ENCODE measurements at regions not wholly inside any gene's neighbourhood (a gene's known extent, or its start where the extent isn't known, plus 50 kb on each side); places are given as distances from the start of the nearest gene placed in this dataset.

DNA sequence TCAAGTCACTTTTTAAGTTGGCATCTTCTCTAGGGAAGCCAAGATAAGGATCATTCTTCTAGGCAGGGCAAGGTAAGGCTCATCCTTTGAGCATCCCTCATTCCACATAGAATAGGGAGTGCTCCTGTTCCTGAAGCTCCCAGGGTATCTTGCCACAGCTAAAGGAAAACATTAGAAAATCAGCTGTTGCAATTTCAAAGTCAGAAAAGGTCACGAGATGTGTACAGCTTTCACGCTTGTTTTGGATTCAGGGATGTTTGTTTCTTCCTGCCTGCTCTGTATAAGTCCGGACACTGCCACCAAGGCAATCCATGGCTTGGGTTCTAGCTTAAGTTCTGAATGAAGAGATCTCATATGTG, 153.2 kb downstream of the SH3BGRL2 start:
- in situ Hi-C loops (cut with MboI; ENCODE audit: low sequenced_read_pairs in 4 of 4): no loop called here
- H3K4me3 ChIP-seq: no peak overlapping the region
- ATAC-seq (no peak), DNase-seq (no peak)
- H3K27ac ChIP-seq: no peak overlapping the region
- no peak for TF ChIP-seq POLR2A (IDR thresholded peaks at IDR 0.05)
- TF ChIP-seq, protein P1, sequence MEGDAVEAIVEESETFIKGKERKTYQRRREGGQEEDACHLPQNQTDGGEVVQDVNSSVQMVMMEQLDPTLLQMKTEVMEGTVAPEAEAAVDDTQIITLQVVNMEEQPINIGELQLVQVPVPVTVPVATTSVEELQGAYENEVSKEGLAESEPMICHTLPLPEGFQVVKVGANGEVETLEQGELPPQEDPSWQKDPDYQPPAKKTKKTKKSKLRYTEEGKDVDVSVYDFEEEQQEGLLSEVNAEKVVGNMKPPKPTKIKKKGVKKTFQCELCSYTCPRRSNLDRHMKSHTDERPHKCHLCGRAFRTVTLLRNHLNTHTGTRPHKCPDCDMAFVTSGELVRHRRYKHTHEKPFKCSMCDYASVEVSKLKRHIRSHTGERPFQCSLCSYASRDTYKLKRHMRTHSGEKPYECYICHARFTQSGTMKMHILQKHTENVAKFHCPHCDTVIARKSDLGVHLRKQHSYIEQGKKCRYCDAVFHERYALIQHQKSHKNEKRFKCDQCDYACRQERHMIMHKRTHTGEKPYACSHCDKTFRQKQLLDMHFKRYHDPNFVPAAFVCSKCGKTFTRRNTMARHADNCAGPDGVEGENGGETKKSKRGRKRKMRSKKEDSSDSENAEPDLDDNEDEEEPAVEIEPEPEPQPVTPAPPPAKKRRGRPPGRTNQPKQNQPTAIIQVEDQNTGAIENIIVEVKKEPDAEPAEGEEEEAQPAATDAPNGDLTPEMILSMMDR (IDR thresholded peaks at IDR 0.05 in 4 of 5, conservative IDR thresholded peaks at IDR 0.05 in 1 of 5): no peak
- H3K27me3 ChIP-seq: no peaks in the 10 kb centered on the region
- no peaks in the 10 kb centered on the region for H3K36me3 ChIP-seq
- intact Hi-C loops (cut with DNase I; ENCODE audit: low total_unique reads): no loop called here
- no peaks in the 10 kb centered on the region for H3K9me3 ChIP-seq
- H3K4me1 ChIP-seq: no peaks in the 10 kb centered on the region

DNA sequence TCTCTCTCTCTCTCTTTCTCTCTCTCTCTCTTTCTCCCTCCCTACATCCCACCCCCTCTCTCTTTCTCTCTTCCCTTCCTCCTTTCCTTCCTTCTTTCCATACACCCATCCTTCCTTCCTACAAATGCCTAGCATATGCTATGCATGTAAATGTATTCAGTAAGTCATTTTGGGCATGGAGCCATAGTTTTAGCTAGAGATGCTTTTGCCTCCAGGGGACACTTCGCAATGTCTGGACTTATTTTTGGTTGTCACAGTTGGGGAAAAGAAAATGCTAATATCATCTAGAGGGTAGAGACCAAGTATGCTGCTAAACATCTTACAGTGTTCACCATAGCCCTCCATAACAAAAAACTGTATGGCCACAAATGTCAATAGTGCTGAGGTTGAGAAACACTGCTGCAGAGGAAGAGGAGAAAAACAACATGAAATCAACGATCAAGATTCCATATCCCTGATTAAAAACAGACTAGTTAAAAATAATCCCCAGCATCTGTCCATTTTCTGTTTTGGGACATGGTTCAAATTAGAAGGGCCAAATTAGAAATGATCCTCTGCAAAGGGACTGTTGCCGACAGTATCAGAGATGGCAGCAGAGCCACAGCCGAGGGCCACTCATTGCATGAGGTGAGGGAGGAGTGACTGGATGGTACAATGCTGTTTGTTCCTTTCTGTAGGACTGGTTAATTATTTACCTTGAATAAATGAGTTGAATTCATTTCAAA, 152.7 kb downstream of the SH3BGRL2 start:
- Histone ChIP-seq H3K4me3 (no peak overlapping the region), H3K27me3 (no peaks in the 10 kb centered on the region), H3K36me3 (no peaks in the 10 kb centered on the region), H3K27ac (no peak overlapping the region), H3K9me3 (no peaks in the 10 kb centered on the region), H3K4me1 (no peaks in the 10 kb centered on the region)
- DNase-seq (no peak), ATAC-seq (no peak)
- TF ChIP-seq, protein P1 (IDR thresholded peaks at IDR 0.05 in 4 of 5, conservative IDR thresholded peaks at IDR 0.05 in 1 of 5): no peak
- no peak for TF ChIP-seq POLR2A (IDR thresholded peaks at IDR 0.05)
- in situ Hi-C loops (cut with MboI; ENCODE audit: low sequenced_read_pairs in 4 of 4): no loop called here
- intact Hi-C loops (cut with DNase I; ENCODE audit: low total_unique reads): no loop called here

DNA sequence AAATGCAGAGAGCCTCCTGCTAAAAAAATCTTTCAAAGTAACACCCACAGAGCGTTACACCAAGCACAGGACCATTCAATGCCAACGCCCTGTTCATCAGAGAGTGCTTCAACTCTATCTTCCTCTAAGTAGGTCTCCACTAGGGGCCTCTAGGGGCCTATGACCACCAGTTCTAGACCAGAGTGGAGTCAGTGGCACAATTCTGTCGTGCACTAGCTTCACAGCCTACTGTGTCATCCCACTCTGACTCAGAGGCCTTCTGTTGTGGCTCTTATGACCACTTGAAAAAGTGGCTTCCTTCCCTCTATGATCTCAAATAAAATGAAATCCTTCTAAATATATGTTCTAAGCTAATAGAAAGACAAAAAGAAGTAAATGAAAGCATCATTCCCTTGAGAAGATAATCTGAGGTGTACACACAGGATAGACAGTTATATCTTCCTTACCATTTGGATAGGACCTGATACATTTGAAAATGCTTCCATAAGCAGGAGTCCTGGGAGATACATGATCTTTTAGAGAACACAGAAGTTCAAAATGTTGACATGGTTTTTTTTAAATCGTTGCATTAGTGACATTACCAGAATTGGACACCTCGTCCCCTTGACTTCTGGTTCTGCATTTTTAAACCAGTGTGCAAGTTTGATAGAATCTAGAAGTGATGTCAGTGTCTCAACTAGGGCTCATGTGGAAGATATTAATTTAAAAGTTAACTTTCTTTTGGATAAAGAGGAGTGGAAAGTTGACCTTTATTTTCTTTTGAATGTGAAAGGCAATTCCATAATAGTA, 151.9 kb downstream of the SH3BGRL2 start:
- Histone ChIP-seq H3K4me3 (no peak overlapping the region), H3K36me3 (no peaks in the 10 kb centered on the region), H3K27me3 (no peaks in the 10 kb centered on the region), H3K27ac (no peak overlapping the region), H3K9me3 (no peaks in the 10 kb centered on the region), H3K4me1 (no peaks in the 10 kb centered on the region)
- TF ChIP-seq, protein P1 (IDR thresholded peaks at IDR 0.05 in 4 of 5, conservative IDR thresholded peaks at IDR 0.05 in 1 of 5): no peak
- TF ChIP-seq POLR2A (IDR thresholded peaks at IDR 0.05): no peak
- in situ Hi-C loops (cut with MboI; ENCODE audit: low sequenced_read_pairs in 4 of 4): no loop called here
- intact Hi-C loops (cut with DNase I; ENCODE audit: low total_unique reads): no loop called here
- ATAC-seq: no peak
- DNase-seq: no peak

DNA sequence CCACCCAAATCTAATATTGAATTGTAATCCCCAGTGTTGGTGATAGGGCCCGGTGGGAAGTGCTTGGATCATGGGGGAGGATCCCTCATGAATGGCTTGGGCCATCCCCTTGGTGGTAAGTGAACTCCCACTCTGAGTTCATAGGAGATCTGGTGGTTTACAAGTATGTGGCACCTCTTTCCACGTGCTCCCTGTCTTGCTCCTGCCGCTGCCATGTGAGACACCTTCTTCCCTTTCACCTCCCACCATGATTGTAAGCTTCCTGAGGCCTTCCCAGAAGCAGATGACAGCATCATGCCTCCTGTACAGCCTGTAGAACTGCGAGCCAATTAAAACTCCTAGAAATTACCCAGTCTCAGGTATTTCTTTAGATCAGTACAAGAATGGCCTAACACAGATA, 150.8 kb downstream of the SH3BGRL2 start:
- H3K27ac ChIP-seq: no peak overlapping the region
- H3K9me3 ChIP-seq: no peaks in the 10 kb centered on the region
- DNase-seq (no peak), ATAC-seq (no peak)
- no peaks in the 10 kb centered on the region for H3K27me3 ChIP-seq
- no peak overlapping the region for H3K4me3 ChIP-seq
- in situ Hi-C loops (cut with MboI; ENCODE audit: low sequenced_read_pairs in 4 of 4) (no loop called here), intact Hi-C loops (cut with DNase I; ENCODE audit: low total_unique reads) (no loop called here)
- H3K4me1 ChIP-seq: no peaks in the 10 kb centered on the region
- TF ChIP-seq, protein P1 (IDR thresholded peaks at IDR 0.05 in 4 of 5, conservative IDR thresholded peaks at IDR 0.05 in 1 of 5): no peak
- no peak for TF ChIP-seq POLR2A (IDR thresholded peaks at IDR 0.05)
- H3K36me3 ChIP-seq: no peaks in the 10 kb centered on the region

Data from gastrocnemius medialis (tissue), 4 donors.